H1 (cell line): ENCODE measurements at regions not wholly inside any gene's neighbourhood (a gene's known extent, or its start where the extent isn't known, plus 50 kb on each side); places are given as distances from the start of the nearest gene placed in this dataset.

ENCODE experiments used
- CTCF ChIA-PET: fragments of 300-600 bp; sonication (Branson Sonifier 250); formaldehyde crosslinking; loops from one replicate; lab custom pipeline; 2021; ENCODE audit not compliant: partially characterized antibody; lab: Charles Lee
- POLR2A ChIA-PET: fragments of 300-600 bp; sonication (Branson Sonifier 250); formaldehyde crosslinking; loops from one replicate; lab custom pipeline; 2021; ENCODE audit warnings: inconsistent platforms; ENCODE audit not compliant: partially characterized antibody; lab: Charles Lee
- DNase-seq, 2 experiments: peaks; one replicate each; pipeline versions ENCODE4 v3.0.0 to v3.0.0-alpha.2; 2010 to 2022; ENCODE audit warnings: low spot score in 2 of 2, low read depth in 1 of 2, mixed read lengths in 1 of 2
- FAIRE-seq: peaks from 2 replicates; lab custom pipeline; 2011; peaks lifted over from hg19 to GRCh38; lab: Jason Lieb, UNC
- H2AFZ ChIP-seq: 2 replicates; pipeline ENCODE4 v1.8.1; 2012; ENCODE audit warnings: low read length, inconsistent platforms
- H2AK5ac ChIP-seq: 2 replicates; pipeline ENCODE4 v1.6.1; 2013; ENCODE audit warnings: low read depth, low read length
- H2BK120ac ChIP-seq: replicated peaks from 2 replicates; pipeline ENCODE3; 2013; ENCODE audit warnings: low read depth, low read length, inconsistent platforms
- H2BK12ac ChIP-seq: 2 replicates; pipeline ENCODE4 v1.6.1; 2013; ENCODE audit warnings: low read depth, low read length
- H2BK15ac ChIP-seq: 2 replicates; pipeline ENCODE4 v1.6.1; 2013; ENCODE audit warnings: low read length
- H2BK20ac ChIP-seq: 2 replicates; pipeline ENCODE4 v1.6.1; 2013; ENCODE audit warnings: low read length
- H2BK5ac ChIP-seq: 2 replicates; pipeline ENCODE4 v1.6.1; 2013; ENCODE audit warnings: low read depth, low read length
- H3K14ac ChIP-seq: 2 replicates; pipeline ENCODE4 v1.6.1; 2013; ENCODE audit warnings: inconsistent platforms; ENCODE audit not compliant: insufficient read length
- H3K18ac ChIP-seq: 2 replicates; pipeline ENCODE4 v1.6.1; 2013; ENCODE audit warnings: low read length; ENCODE audit errors: extremely low read depth
- H3K23ac ChIP-seq: 2 replicates; pipeline ENCODE4 v1.6.1; 2013; ENCODE audit warnings: inconsistent platforms; ENCODE audit not compliant: insufficient read length
- H3K23me2 ChIP-seq: 2 replicates; pipeline ENCODE4 v1.6.1; 2013; ENCODE audit warnings: low read depth, low read length
- H3K27ac ChIP-seq: 2 replicates; pipeline ENCODE4 v1.6.1; 2011; ENCODE audit warnings: low read depth, low read length, inconsistent platforms
- H3K27me3 ChIP-seq, 4 experiments: replicated peaks in 1 of 4; 1 replicate in 1 of 4; 2 replicates in 3 of 4; pipeline versions ENCODE4 v1.6.1 to v1.8.1; 2011 to 2013; ENCODE audit warnings: low read length in 3 of 4, mild to moderate bottlenecking in 3 of 4, inconsistent platforms in 2 of 4, mixed read lengths in 2 of 4, moderate library complexity in 1 of 4; ENCODE audit not compliant: control insufficient read depth in 3 of 4, insufficient read depth in 3 of 4; ENCODE audit errors: extremely low read depth in 1 of 4
- H3K36me3 ChIP-seq, 4 experiments: 2 replicates each; pipeline versions ENCODE4 v1.6.1 to v1.8.1; 2011 to 2013; ENCODE audit warnings: mild to moderate bottlenecking in 4 of 4, low read length in 3 of 4, moderate library complexity in 2 of 4, control low read depth in 1 of 4, inconsistent platforms in 1 of 4; ENCODE audit not compliant: insufficient read depth in 4 of 4, control insufficient read depth in 2 of 4
- H3K4ac ChIP-seq: replicated peaks from 2 replicates; pipeline ENCODE3; 2013; ENCODE audit warnings: low read length, low read depth, mixed read lengths, inconsistent platforms; ENCODE audit not compliant: insufficient read length
- H3K4me1 ChIP-seq, 4 experiments: replicated peaks in 1 of 4; 1 replicate in 1 of 4; 2 replicates in 3 of 4; pipeline versions ENCODE4 v1.6.1 to v1.8.1; 2011 to 2013; ENCODE audit warnings: low read length in 3 of 4, inconsistent platforms in 2 of 4, mixed read lengths in 1 of 4; ENCODE audit not compliant: insufficient read depth in 4 of 4, control insufficient read depth in 3 of 4
- H3K4me2 ChIP-seq, 2 experiments: 2 replicates each; pipeline versions ENCODE4 v1.6.1 to v1.8.1; 2011 to 2013; ENCODE audit warnings: low read depth in 2 of 2, low read length in 2 of 2, control low read depth in 1 of 2, inconsistent platforms in 1 of 2, mild to moderate bottlenecking in 1 of 2; ENCODE audit not compliant: insufficient read depth in 1 of 2
- H3K4me3 ChIP-seq, 4 experiments: fragments of 200-600, 300-600 bp in 1 of 4; sonication (generic), shearing (Covaris generic), sonication (Bioruptor Twin) in 1 of 4; 2 replicates each; pipeline versions ENCODE4 v1.5.1 to v1.8.1; 2011 to 2016; ENCODE audit warnings: low read length in 4 of 4, low read depth in 3 of 4, control low read depth in 2 of 4, inconsistent platforms in 2 of 4, mild to moderate bottlenecking in 2 of 4, mixed read lengths in 1 of 4, moderate library complexity in 1 of 4; ENCODE audit not compliant: insufficient read depth in 2 of 4; ENCODE audit errors: extremely low read depth in 1 of 4
- H3K56ac ChIP-seq: replicated peaks from 2 replicates; pipeline ENCODE3; 2013; ENCODE audit warnings: low read depth, mild to moderate bottlenecking, mixed read lengths, low read length, inconsistent platforms; ENCODE audit not compliant: insufficient read length
- H3K79me1 ChIP-seq: 2 replicates; pipeline ENCODE4 v1.6.1; 2013; ENCODE audit warnings: low read depth, low read length, control low read depth
- H3K79me2 ChIP-seq, 2 experiments: 2 replicates each; pipeline versions ENCODE4 v1.6.1 to v1.8.1; 2012 to 2013; ENCODE audit warnings: low read length in 2 of 2, mild to moderate bottlenecking in 2 of 2, inconsistent platforms in 1 of 2; ENCODE audit not compliant: insufficient read depth in 2 of 2, control insufficient read depth in 1 of 2
- H3K9ac ChIP-seq, 4 experiments: replicated peaks in 1 of 4; 1 replicate in 1 of 4; 2 replicates in 3 of 4; pipeline versions ENCODE4 v1.6.1 to v1.8.1; 2011 to 2013; ENCODE audit warnings: low read depth in 3 of 4, low read length in 3 of 4, control low read depth in 2 of 4, mild to moderate bottlenecking in 2 of 4, moderate library complexity in 2 of 4, inconsistent platforms in 1 of 4; ENCODE audit errors: extremely low read depth in 1 of 4
- H3K9me3 ChIP-seq, 2 experiments: 2 replicates each; pipeline versions ENCODE4 v1.6.1 to v1.8.1; 2012 to 2013; ENCODE audit warnings: mild to moderate bottlenecking in 2 of 2, moderate library complexity in 2 of 2, control low read depth in 1 of 2, inconsistent platforms in 1 of 2, low read depth in 1 of 2, low read length in 1 of 2, mixed read lengths in 1 of 2; ENCODE audit not compliant: insufficient read depth in 2 of 2
- H4K20me1 ChIP-seq, 2 experiments: replicated peaks in 1 of 2; 2 replicates each; pipeline versions ENCODE3 to v1.8.1; 2011 to 2013; ENCODE audit warnings: inconsistent platforms in 2 of 2, low read length in 2 of 2, mild to moderate bottlenecking in 1 of 2; ENCODE audit not compliant: insufficient read depth in 2 of 2, control insufficient read depth in 1 of 2
- H4K5ac ChIP-seq: 2 replicates; pipeline ENCODE4 v1.6.1; 2013; ENCODE audit warnings: low read length, low read depth, mixed read lengths, inconsistent platforms; ENCODE audit not compliant: insufficient read length
- H4K8ac ChIP-seq: 2 replicates; pipeline ENCODE4 v1.8.0; 2013; ENCODE audit warnings: mild to moderate bottlenecking, moderate library complexity, low read length, inconsistent platforms; ENCODE audit not compliant: insufficient read depth; ENCODE audit errors: extremely low read depth
- H4K91ac ChIP-seq: replicated peaks from 2 replicates; pipeline ENCODE3; 2013; ENCODE audit warnings: low read length, mixed read lengths, inconsistent platforms; ENCODE audit not compliant: insufficient read length
- CREB1 ChIP-seq: IDR thresholded peaks from 2 replicates; pipeline ENCODE4 v1.6.1; 2012; ENCODE audit warnings: inconsistent platforms
- SAP30 ChIP-seq: fragments of 300-600 bp; sonication (generic); IDR thresholded peaks from 2 replicates; pipeline ENCODE4 v1.7.1; 2012; ENCODE audit warnings: low read length, moderate library complexity, mild to moderate bottlenecking, inconsistent platforms; ENCODE audit not compliant: insufficient read depth, insufficient replicate concordance
- SP2 ChIP-seq: IDR thresholded peaks from 2 replicates; pipeline ENCODE4 v1.6.1; 2012; ENCODE audit warnings: mild to moderate bottlenecking, low read length, inconsistent platforms
- WGBS, 2 experiments: shearing (Covaris generic) in 1 of 2; methylation state at CpG; one replicate each; pipeline versions ENCODE4 v1.1.6 to v1.1.7; 2013 to 2015; ENCODE audit warnings: low lambda C conversion rate in 2 of 2, mixed read lengths in 2 of 2, inconsistent platforms in 1 of 2, low coverage in 1 of 2, missing lambda C conversion rate in 1 of 2; ENCODE audit not compliant: insufficient replicate concordance in 2 of 2, insufficient coverage in 1 of 2, insufficient read length in 1 of 2; ENCODE audit errors: extremely low coverage in 1 of 2, missing lambda C conversion rate in 1 of 2; 5-methylcytosine and 5-hydroxymethylcytosine counted together

DNA sequence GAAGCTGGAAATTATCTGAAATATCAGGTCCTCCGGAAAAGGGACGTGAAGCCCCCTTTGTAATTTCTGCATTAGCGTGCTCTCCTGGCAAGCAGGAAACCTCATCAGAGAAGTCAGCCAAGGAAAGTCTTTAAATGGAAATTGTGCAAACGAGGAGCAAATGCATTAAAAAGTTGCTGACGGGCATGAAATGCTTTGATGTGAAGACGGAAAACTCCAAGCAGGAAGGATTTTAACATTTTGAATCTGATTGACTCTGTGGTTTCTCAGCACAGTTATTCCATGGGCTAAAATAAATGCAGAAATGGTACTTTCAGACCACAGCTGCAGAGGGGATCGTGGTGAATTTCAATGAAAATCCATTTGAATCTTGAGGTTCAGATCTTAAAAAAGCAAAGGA lies 167.8 kb downstream of the AHR start:
- Histone ChIP-seq H3K27ac (no peak overlapping the region), H3K23ac (no peak overlapping the region), H3K79me1 (no peaks in the 10 kb centered on the region), H4K5ac (no peak overlapping the region), H3K56ac (no peak overlapping the region), H3K4me1 (no peaks in the 10 kb centered on the region), H3K14ac (no peak overlapping the region), H2BK12ac (no peak overlapping the region), H2AK5ac (no peak overlapping the region), H3K4me3 (no peak overlapping the region), H4K91ac (no peak overlapping the region), H2AFZ (no peak overlapping the region; the same call in 1 of the 2 replicates), H3K9me3 (no peaks in the 10 kb centered on the region), H3K79me2 (no peaks in the 10 kb centered on the region)
- CTCF ChIA-PET: interaction anchor here (1.5 kb wide), 1 partner anchor 9 kb away, joined by 6 read pairs; no protein-coding TSS in a partner anchor
- TF ChIP-seq SP2: no peak
- no peak for TF ChIP-seq CREB1
- TF ChIP-seq SAP30: no peak
- TF ChIP-seq, all 59 proteins: peak for 0
- POLR2A ChIA-PET: no interaction called here
- no peaks in the 10 kb centered on the region for H3K27me3 ChIP-seq
- no peak for DNase-seq
- H2BK5ac ChIP-seq: no peak overlapping the region
- H3K4ac ChIP-seq: no peak overlapping the region
- no peak for FAIRE-seq
- no peak overlapping the region for H3K18ac ChIP-seq
- H3K4me2 ChIP-seq: no peak overlapping the region
- H3K9ac ChIP-seq: no peak overlapping the region
- no peak overlapping the region for H2BK120ac ChIP-seq
- no peak overlapping the region for H2BK20ac ChIP-seq
- no peaks in the 10 kb centered on the region for H3K36me3 ChIP-seq
- WGBS, 2 experiments: 70% methylated on average over 7 of the region's 7 CpGs; no CpG with 5 or more reads in 1 of the 2 experiments
- no peak overlapping the region for H4K8ac ChIP-seq
- H4K20me1 ChIP-seq: no peaks in the 10 kb centered on the region
- no peaks in the 10 kb centered on the region for H3K23me2 ChIP-seq
- no peak overlapping the region for H2BK15ac ChIP-seq
